IMR-90 (cell line): ENCODE measurements at regions not wholly inside any gene's neighbourhood (a gene's known extent, or its start where the extent isn't known, plus 50 kb on each side); places are given as distances from the start of the nearest gene placed in this dataset.

Source experiments
- ATAC-seq: fragments of 200-7000 bp; cut with Tn5 transposase; 2 replicates; pipeline ENCODE4 v1.9.1; 2020; ENCODE audit warnings: low read depth, mild to moderate bottlenecking, moderate library complexity
- BruUV-seq: library from RNA; stranded (reverse); fragments of 400-500 nt; replicated peaks from 2 replicates; lab custom pipeline; 2021; lab: Mats Ljungman, UMichigan
- CTCF ChIA-PET: fragments of 300-600 bp; formaldehyde crosslinking; extraction: SDS; loops from one replicate; lab custom pipeline; 2021; ENCODE audit warnings: antibody characterized with exemption; lab: Yijun Ruan, JAX
- POLR2A ChIA-PET: fragments of 300-600 bp; sonication (Branson Sonifier 250); formaldehyde crosslinking; loops from one replicate; lab custom pipeline; 2022; ENCODE audit warnings: antibody characterized with exemption; ENCODE audit not compliant: unreplicated experiment; lab: Charles Lee
- DNase-seq: peaks from one replicate; pipeline ENCODE4 v3.0.0; 2013
- H2AFZ ChIP-seq: replicated peaks from 2 replicates; pipeline ENCODE3; 2013; ENCODE audit warnings: low read length, mild to moderate bottlenecking; ENCODE audit not compliant: poor library complexity
- H2AK5ac ChIP-seq: 2 replicates; pipeline ENCODE4 v1.6.1; 2013; ENCODE audit warnings: low read depth, low read length, inconsistent platforms
- H2AK9ac ChIP-seq: replicated peaks from 2 replicates; pipeline ENCODE3; 2013; ENCODE audit warnings: mild to moderate bottlenecking, low read depth, low read length, moderate library complexity; ENCODE audit not compliant: poor library complexity
- H2BK120ac ChIP-seq: 2 replicates; pipeline ENCODE4 v1.6.1; 2013; ENCODE audit warnings: low read depth, low read length, inconsistent platforms
- H2BK15ac ChIP-seq: 3 replicates; pipeline ENCODE4 v1.6.1; 2013; ENCODE audit warnings: low read depth, low read length, inconsistent platforms
- H2BK20ac ChIP-seq: 2 replicates; pipeline ENCODE4 v1.6.1; 2013; ENCODE audit warnings: low read depth, mild to moderate bottlenecking, inconsistent platforms, low read length, moderate library complexity
- H2BK5ac ChIP-seq: 2 replicates; pipeline ENCODE4 v1.6.1; 2013; ENCODE audit warnings: mild to moderate bottlenecking, low read depth, low read length, inconsistent platforms; ENCODE audit not compliant: poor library complexity, severe bottlenecking
- H3K14ac ChIP-seq: replicated peaks from 2 replicates; pipeline ENCODE4 v1.6.1; 2013; ENCODE audit warnings: low read depth, low read length, inconsistent platforms
- H3K18ac ChIP-seq: 2 replicates; pipeline ENCODE4 v1.6.1; 2013; ENCODE audit warnings: low read depth, low read length, control low read depth
- H3K23ac ChIP-seq: 2 replicates; pipeline ENCODE4 v1.6.1; 2013; ENCODE audit warnings: low read depth, low read length, inconsistent platforms
- H3K27ac ChIP-seq: 2 replicates; pipeline ENCODE4 v1.5.1; 2013; ENCODE audit warnings: mild to moderate bottlenecking, control low read depth, low read length; ENCODE audit not compliant: insufficient read depth
- H3K27me3 ChIP-seq: 2 replicates; pipeline ENCODE4 v1.6.1; 2013; ENCODE audit warnings: low read length; ENCODE audit not compliant: control insufficient read depth, insufficient read depth
- H3K36me3 ChIP-seq: 2 replicates; pipeline ENCODE4 v1.6.1; 2013; ENCODE audit warnings: low read length, mixed read lengths; ENCODE audit not compliant: control insufficient read depth, insufficient read depth
- H3K4ac ChIP-seq: 2 replicates; pipeline ENCODE4 v1.6.1; 2013; ENCODE audit warnings: low read depth, low read length, inconsistent platforms
- H3K4me1 ChIP-seq: 2 replicates; pipeline ENCODE4 v1.6.1; 2013; ENCODE audit warnings: low read length, mixed read lengths; ENCODE audit not compliant: control insufficient read depth, insufficient read depth
- H3K4me2 ChIP-seq: 2 replicates; pipeline ENCODE4 v1.6.1; 2013; ENCODE audit warnings: low read depth, mild to moderate bottlenecking, control low read depth, low read length, moderate library complexity
- H3K4me3 ChIP-seq: 2 replicates; pipeline ENCODE4 v1.5.1; 2013; ENCODE audit warnings: low read depth, mild to moderate bottlenecking, control low read depth, low read length, moderate library complexity; ENCODE audit not compliant: insufficient read depth
- H3K56ac ChIP-seq: 2 replicates; pipeline ENCODE4 v1.6.1; 2013; ENCODE audit warnings: low read length, inconsistent platforms; ENCODE audit not compliant: insufficient read depth; ENCODE audit errors: extremely low read depth
- H3K79me1 ChIP-seq, 2 experiments: 2 replicates each; pipeline ENCODE4 v1.6.1; 2013; ENCODE audit warnings: low read length in 2 of 2, inconsistent platforms in 1 of 2, low read depth in 1 of 2
- H3K9ac ChIP-seq: 2 replicates; pipeline ENCODE4 v1.6.1; 2013; ENCODE audit warnings: low read depth, low read length, control low read depth
- H3K9me1 ChIP-seq: 2 replicates; pipeline ENCODE4 v1.6.1; 2013; ENCODE audit warnings: low read length, inconsistent platforms; ENCODE audit not compliant: insufficient read depth
- H3K9me3 ChIP-seq: 2 replicates; pipeline ENCODE4 v1.6.1; 2013; ENCODE audit warnings: low read length; ENCODE audit not compliant: control insufficient read depth, insufficient read depth
- H4K20me1 ChIP-seq: 2 replicates; pipeline ENCODE4 v1.6.1; 2013; ENCODE audit warnings: low read length, inconsistent platforms; ENCODE audit not compliant: insufficient read depth
- H4K5ac ChIP-seq: 2 replicates; pipeline ENCODE4 v1.6.1; 2013; ENCODE audit warnings: mild to moderate bottlenecking, low read depth, low read length, control low read depth
- H4K8ac ChIP-seq, 2 experiments: 2 replicates each; pipeline ENCODE4 v1.6.1; 2013; ENCODE audit warnings: low read depth in 2 of 2, low read length in 2 of 2, control low read depth in 1 of 2, inconsistent platforms in 1 of 2
- H4K91ac ChIP-seq: 2 replicates; pipeline ENCODE4 v1.6.1; 2013; ENCODE audit warnings: low read depth, low read length, inconsistent platforms; ENCODE audit not compliant: insufficient read depth
- CEBPB ChIP-seq: IDR thresholded peaks from 2 replicates; pipeline ENCODE4 v1.6.1; 2012; ENCODE audit warnings: low read depth, low read length, improper control_type of control experiment
- FOS ChIP-seq: fragments of 150-350 bp; IDR thresholded peaks from 2 replicates; pipeline ENCODE4 v1.6.1; 2016; ENCODE audit warnings: low read depth, low read length
- MAFK ChIP-seq: IDR thresholded peaks from 2 replicates; pipeline ENCODE4 v1.6.1; 2012; ENCODE audit warnings: low read depth, low read length, improper control_type of control experiment
- MAZ ChIP-seq: IDR thresholded peaks from 2 replicates; pipeline ENCODE4 v1.6.1; 2012; ENCODE audit warnings: low read depth, mild to moderate bottlenecking, low read length, improper control_type of control experiment, moderate library complexity, borderline replicate concordance
- MXI1 ChIP-seq: IDR thresholded peaks from 2 replicates; pipeline ENCODE4 v1.6.1; 2012; ENCODE audit warnings: low read depth, mild to moderate bottlenecking, low read length, moderate library complexity, borderline replicate concordance
- NFE2L2 ChIP-seq: fragments of 150-350 bp; IDR thresholded peaks from 2 replicates; pipeline ENCODE4 v1.6.1; 2016; ENCODE audit warnings: low read depth, mild to moderate bottlenecking, low read length
- POLR2A ChIP-seq: IDR thresholded peaks from 2 replicates; pipeline ENCODE4 v1.6.1; 2012; ENCODE audit warnings: mild to moderate bottlenecking, low read depth, low read length
- RAD21 ChIP-seq: IDR thresholded peaks from 2 replicates; pipeline ENCODE4 v1.6.1; 2012; ENCODE audit warnings: low read length, improper control_type of control experiment
- RCOR1 ChIP-seq: IDR thresholded peaks from 2 replicates; pipeline ENCODE4 v1.6.1; 2012; ENCODE audit warnings: mild to moderate bottlenecking, low read length, improper control_type of control experiment; ENCODE audit not compliant: insufficient replicate concordance
- RFX5 ChIP-seq: IDR thresholded peaks from 2 replicates; pipeline ENCODE4 v1.8.0; 2012; ENCODE audit warnings: low read depth, mild to moderate bottlenecking, low read length, moderate library complexity
- WGBS, 2 experiments: methylation state at CpG; one replicate each; pipeline versions ENCODE4 v1.1.5 to v1.1.7; 2013; ENCODE audit warnings: missing lambda C conversion rate in 2 of 2; ENCODE audit not compliant: insufficient read length in 1 of 2; ENCODE audit errors: extremely low coverage in 2 of 2; 5-methylcytosine and 5-hydroxymethylcytosine counted together
- dilution Hi-C: fragments of 300-500 bp; cut with HindIII; formaldehyde crosslinking; loops from one replicate; pipeline ENCODE4 v1.14.3; 2018; ENCODE audit warnings: low sequenced_read_pairs; ENCODE audit not compliant: unreplicated experiment
- in situ Hi-C: fragments of 300-500 bp; cut with MboI; formaldehyde crosslinking; loops from 3 replicates; pipeline ENCODE4 v1.14.3; 2019; ENCODE audit warnings: low sequenced_read_pairs, inconsistent platforms, mixed read lengths
- intact Hi-C: fragments of 100-400 bp; cut with micrococcal nuclease; formaldehyde crosslinking; loops from 2 replicates; pipeline ENCODE4 v1.10.0; 2022
- TF ChIP-seq, protein P1 (sequence below): fragments of 150-350 bp; IDR thresholded peaks from 2 replicates; pipeline ENCODE4 v1.6.1; 2016; ENCODE audit warnings: low read depth, mild to moderate bottlenecking, low read length, moderate library complexity, borderline replicate concordance

DNA sequence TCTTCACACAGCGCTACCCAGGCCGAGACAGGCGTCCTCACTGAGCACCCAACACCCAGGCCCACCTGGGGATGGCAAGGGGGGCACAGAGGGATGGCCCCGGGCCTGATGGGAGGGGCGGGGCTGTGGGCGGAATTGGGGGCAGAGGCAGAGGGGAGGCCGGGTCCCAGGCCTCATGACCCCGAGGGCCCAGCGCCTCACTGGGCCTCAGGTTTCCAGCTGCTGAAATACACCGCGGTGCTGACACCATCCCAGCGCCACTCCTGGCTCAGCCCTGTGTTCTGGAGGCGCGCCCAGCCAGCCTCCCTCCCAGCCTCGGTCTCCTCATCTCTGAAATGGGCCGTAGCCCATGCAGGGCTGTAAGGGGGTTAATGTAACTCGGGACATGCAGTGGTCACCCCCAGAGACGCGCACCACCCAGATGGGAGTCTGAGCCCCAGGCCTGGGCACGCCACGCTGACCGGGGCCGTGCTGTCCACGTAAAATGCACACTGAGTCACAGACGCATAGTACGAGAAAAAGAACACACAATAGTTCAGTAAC lies 82.3 kb downstream of the UNCX start:
- no peak overlapping the region for H4K5ac ChIP-seq
- H3K4me3 ChIP-seq = no peak overlapping the region
- no peak overlapping the region for H3K14ac ChIP-seq
- no peak overlapping the region for H2BK5ac ChIP-seq
- ATAC-seq (no peak), DNase-seq (no peak)
- no peak overlapping the region for H2BK120ac ChIP-seq
- no TSS peak for BruUV-seq
- no peak overlapping the region for H3K56ac ChIP-seq
- TF ChIP-seq RCOR1 (no peak), CEBPB (no peak), RAD21 (no peak), MAZ (no peak), MAFK (no peak), FOS (no peak), POLR2A (no peak), RFX5 (no peak), MXI1 (no peak), NFE2L2 (no peak)
- TF ChIP-seq, protein P1, sequence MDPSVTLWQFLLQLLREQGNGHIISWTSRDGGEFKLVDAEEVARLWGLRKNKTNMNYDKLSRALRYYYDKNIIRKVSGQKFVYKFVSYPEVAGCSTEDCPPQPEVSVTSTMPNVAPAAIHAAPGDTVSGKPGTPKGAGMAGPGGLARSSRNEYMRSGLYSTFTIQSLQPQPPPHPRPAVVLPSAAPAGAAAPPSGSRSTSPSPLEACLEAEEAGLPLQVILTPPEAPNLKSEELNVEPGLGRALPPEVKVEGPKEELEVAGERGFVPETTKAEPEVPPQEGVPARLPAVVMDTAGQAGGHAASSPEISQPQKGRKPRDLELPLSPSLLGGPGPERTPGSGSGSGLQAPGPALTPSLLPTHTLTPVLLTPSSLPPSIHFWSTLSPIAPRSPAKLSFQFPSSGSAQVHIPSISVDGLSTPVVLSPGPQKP = no peak
- ChIA-PET POLR2A (no interaction called here), CTCF (no interaction called here)
- no peak overlapping the region for H3K27ac ChIP-seq
- no peak overlapping the region for H4K91ac ChIP-seq
- H2BK15ac ChIP-seq = no peak overlapping the region
- no peaks in the 10 kb centered on the region for H3K36me3 ChIP-seq
- H3K18ac ChIP-seq = no peak overlapping the region
- H4K8ac ChIP-seq = no peak overlapping the region
- H3K27me3 ChIP-seq = peaks cover 19% of the 10 kb centered on the region; the same call in 1 of the 2 replicates
- H3K9me3 ChIP-seq = peaks cover 5% of the 10 kb centered on the region; the same call in 1 of the 2 replicates
- H3K4ac ChIP-seq = no peak overlapping the region
- H3K23ac ChIP-seq = no peak overlapping the region
- H2AFZ ChIP-seq = no peak overlapping the region
- H3K4me2 ChIP-seq = no peak overlapping the region
- intact Hi-C loops = no loop called here
- H3K9ac ChIP-seq = no peak overlapping the region
- no peaks in the 10 kb centered on the region for H4K20me1 ChIP-seq
- no peaks in the 10 kb centered on the region for H3K4me1 ChIP-seq
- no peak overlapping the region for H2BK20ac ChIP-seq
- no peaks in the 10 kb centered on the region for H3K79me1 ChIP-seq
- H2AK9ac ChIP-seq = no peak overlapping the region
- 68% methylated on average over 5 of the region's 26 CpGs; no CpG with 5 or more reads in 1 of the 2 experiments for WGBS, 2 experiments
- dilution Hi-C loops = no loop called here
- H3K9me1 ChIP-seq = no peaks in the 10 kb centered on the region
- no peak overlapping the region for H2AK5ac ChIP-seq
- in situ Hi-C loops = no loop called here
